Skeletal muscle cell (primary cell): ENCODE measurements at regions not wholly inside any gene's neighbourhood (a gene's known extent, or its start where the extent isn't known, plus 50 kb on each side); places are given as distances from the start of the nearest gene placed in this dataset.
"Not testable (repeated sequence)": the region's sequence is repeated elsewhere in the genome, so short reads cannot be mapped to it uniquely, and the experiment has no call there.

Experiments used
- DNase-seq: peaks from one replicate; pipeline ENCODE4 v3.0.0-alpha.2; 2010; ENCODE audit warnings: low read depth
- H3K4me3 ChIP-seq: 2 replicates; pipeline ENCODE4 v1.5.1; 2011; ENCODE audit warnings: low read depth, mild to moderate bottlenecking, control low read depth, low read length, moderate library complexity

DNA sequence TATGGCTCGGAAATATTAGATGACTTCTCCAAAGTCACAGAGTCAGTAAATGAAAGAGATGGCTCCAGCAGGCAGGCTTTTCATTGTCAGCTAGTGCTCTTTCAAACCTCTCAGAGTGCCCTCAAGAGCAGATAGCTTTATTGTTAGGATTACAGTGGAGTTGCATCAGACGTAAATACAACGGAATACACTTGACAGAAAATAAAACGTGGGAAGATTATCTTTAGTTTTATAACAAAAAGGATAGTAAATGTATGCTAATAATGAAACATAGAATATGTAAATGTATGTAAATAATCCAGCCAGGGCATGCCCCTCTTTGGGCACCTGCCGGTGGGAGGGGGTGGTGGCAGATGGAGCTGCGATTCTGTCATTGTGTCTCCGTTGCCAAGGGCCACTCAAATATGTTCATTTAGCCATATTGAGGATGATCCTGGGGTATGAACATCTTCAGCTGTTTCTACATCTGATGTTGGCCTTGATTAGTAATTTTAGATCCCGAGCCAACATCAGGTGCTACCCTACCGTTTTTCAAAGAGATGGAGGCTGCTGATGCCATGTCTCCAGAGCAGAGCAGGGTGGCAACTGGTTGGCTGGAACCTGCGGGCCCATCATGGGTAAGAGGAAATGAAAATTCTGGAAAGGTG lies 358.3 kb upstream of the SULF2 start:
- H3K4me3 ChIP-seq: no peak overlapping the region
- DNase-seq: no peak

DNA sequence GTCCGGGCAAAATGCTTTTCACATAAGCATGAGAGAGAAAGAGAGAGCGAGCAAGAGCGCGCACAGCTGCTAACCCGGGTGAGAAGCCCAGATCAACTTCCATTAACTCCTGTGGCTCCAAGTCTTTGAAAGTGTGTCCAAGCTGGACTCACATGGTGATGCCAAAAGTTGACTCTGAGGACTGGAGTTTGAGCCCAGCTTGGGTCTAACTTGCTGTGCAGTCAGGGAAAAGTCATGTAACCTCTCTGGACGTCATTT lies 357.2 kb upstream of the SULF2 start:
- DNase-seq: no peak
- no peak overlapping the region for H3K4me3 ChIP-seq

DNA sequence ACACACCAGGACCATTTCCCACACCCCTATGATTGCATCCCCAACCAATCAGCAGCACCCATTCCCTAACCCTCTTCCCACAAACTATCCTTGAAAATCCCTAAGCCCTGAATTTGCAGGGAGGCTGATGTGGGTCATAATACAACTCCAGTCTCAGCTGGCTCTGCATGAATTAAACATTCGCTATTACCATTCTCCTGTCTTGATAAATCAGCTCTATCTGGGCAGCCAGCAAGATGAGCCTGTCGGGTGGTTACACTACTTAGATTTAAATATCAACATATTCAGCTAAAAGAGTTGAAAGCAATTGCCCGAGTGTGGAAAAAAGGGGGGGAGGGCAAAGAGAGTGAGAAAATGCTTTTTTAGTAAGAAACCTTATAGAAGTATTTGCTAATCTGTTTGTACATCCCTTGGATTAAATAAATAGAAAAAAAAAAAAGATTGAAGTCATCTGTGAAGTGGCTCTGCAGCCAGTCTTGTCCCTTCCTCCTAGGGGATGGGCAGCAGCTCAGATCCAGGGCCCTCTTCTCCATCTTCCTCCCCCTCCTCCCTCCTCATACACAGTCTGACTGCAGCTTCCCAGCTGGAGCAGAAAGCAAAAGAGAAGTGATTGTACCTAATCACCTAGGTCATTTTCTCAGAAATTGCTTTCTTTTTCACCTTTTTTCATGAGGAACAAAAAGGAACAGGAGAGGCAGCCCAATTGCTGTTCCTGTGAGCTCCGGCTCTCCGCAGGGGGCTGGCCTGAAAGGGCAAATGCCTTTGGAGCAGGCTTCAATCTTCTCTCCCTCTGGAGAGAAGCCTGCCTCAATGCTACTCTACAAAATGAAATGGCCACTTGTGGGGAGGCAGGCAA lies 356.6 kb upstream of the SULF2 start:
- no peak overlapping the region for H3K4me3 ChIP-seq
- no peak for DNase-seq

DNA sequence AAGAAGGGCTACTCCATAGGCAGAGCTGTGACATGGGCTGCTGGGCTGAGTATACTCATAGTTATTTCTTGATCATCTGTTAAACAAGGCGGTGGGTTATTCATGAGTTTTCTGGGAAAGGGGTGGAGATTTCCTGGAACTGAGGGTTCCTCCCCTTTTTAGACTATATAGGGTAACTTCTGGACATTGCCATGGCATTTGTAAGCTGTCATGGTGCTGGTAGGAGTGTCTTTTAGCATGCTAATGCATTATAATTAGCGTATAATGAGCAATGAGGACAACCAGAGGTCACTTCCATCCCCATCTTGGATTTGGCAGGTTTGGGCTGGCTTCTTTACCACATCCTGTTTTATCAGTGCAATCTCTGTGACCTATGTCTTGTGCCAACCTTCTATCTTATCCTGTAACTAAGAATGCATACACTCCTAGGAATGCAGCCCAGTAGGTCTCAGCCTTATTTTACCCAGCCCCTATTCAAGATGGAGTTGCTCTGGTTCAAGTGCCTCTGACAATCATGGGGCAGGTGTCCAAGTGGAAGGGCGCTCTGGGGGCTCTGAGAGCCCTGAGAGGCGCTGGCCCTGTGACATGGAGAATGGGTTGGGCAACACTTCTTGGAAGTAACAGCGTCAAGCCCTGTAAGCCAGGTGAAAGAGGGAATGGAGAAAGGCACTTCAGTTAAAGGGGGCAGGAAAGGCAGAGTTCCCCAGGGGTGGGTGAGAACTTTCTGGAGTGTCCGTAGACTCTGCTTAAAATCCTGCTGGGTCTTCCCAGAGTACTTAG lies 354.2 kb upstream of the SULF2 start:
- DNase-seq: no peak
- no peak overlapping the region for H3K4me3 ChIP-seq

DNA sequence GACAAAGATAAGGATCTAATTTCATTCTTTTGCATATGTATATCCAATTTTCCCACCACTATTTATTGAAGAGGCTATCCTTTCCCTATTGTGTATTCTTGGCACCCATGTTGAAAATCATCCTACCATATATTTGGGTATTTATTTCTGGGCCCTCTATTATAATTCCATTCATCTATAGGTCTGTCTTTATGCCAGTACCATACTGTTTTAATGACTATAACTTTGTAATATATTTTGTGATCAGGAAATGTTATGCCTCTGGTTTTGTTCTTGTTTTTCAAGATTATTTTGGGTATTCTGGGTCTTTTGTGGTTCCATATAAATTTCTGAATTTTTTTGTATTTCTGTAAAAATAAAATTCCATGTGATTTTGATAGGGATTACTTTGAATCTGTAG lies 347.6 kb upstream of the SULF2 start:
- H3K4me3 ChIP-seq: no peak overlapping the region
- no peak for DNase-seq

DNA sequence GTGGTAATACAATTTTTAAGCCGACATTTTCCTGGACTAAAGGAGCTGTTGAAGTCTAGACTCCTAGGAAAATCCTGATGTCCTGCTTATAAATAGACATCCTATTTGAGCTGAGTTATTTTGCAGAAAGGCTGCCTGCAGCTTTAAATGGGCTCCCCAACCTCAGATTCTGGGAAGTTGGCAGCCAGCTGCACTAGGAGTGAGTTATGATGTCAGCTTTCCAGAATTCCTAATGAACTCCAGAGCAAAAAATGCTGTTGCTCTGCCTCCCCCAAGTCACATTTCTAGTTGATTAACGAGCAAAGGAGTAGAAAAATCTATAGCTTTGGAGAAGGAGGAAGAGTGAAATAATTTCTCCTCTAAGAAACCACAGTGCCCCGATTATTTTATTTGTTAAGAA lies 346.3 kb upstream of the SULF2 start:
- no peak for DNase-seq
- H3K4me3 ChIP-seq: no peak overlapping the region

DNA sequence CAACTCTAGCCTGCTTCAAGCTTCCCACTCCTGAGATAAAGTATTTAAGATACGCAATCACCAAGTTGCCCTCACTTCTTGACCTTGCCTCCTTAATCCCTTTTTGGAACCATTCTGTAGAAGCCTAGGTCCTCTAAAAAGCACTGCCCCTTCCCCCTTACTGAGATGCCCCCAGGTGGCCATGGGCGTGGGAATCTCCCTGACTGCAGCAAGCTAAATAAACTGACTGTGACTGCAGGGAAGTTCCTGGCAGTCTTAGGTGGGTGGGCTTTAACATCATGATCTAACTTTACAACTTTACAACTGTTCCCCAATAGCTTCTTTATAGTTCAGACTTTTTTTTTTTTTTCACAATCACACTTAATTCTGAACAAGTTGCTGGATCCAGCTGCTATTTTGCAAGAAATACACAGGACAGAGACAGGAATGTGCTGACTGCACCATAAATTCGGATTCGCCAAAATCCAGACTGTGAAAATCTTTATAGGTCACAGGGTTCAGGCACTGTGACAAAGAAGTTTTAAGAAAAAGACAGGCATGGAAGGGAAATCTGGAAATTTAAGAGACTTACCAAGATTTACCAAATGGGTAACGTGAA lies 344.2 kb upstream of the SULF2 start:
- no peak for DNase-seq
- H3K4me3 ChIP-seq: no peak overlapping the region

DNA sequence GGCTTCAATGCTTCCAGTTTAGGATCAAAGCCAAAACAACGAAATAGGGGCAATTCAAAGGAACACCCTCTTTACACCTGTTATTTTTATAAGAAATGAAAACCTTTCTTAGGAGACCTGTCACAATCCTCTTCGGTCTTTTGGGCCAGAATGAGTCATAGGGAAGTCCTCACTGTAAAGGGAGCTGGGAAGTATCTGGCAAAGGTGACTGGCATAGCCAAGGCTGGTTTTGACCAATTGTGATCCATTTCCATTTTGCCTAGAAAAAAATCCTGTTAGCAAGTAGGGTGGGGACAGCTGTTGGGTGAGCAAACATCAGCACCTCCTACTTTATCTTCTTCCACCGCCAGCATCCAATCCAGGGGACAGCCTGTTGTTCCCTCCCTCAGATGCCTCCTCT lies 343.2 kb upstream of the SULF2 start:
- no peak for DNase-seq
- no peak overlapping the region for H3K4me3 ChIP-seq

DNA sequence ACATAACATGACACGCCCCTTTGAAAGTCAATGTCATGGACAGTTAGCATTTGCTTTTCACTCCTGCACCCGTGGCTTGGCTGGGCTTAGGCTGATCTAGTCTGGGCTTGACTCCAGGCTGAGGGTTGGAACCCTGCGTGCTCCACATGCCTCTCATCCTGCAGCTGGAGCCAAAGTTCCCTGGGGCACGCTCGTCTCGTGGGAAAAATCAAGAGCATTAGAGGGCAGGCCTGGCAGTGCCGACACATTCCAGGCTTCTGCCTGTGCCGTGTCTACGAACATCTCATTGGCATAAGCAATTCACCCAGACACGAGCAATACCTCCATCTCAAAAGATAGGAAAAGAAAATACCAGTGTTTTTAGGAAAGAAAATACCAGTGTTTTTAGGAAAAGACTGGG lies 342.7 kb upstream of the SULF2 start:
- not testable (repeated sequence) for H3K4me3 ChIP-seq, DNase-seq

DNA sequence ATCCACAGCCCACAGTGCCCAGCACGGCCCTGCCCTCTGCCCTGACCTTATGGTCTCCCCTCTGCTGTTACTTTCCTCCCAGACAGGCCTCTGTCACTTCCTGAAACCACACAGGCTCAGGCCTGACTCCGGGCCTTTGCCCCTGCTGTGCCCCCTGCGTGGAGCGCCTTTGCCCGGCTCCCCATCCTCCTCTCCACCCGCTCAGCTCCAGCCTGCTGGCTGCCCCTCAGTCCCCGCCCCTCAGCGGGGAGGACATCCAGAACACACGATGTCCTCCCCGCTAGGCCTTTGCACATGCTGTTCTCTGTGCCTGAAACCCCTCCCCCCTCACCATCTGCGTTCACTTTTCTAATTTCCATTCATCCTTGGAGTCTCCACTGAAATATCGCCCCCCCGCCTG lies 341.9 kb upstream of the SULF2 start:
- DNase-seq, H3K4me3 ChIP-seq: not testable (repeated sequence)

DNA sequence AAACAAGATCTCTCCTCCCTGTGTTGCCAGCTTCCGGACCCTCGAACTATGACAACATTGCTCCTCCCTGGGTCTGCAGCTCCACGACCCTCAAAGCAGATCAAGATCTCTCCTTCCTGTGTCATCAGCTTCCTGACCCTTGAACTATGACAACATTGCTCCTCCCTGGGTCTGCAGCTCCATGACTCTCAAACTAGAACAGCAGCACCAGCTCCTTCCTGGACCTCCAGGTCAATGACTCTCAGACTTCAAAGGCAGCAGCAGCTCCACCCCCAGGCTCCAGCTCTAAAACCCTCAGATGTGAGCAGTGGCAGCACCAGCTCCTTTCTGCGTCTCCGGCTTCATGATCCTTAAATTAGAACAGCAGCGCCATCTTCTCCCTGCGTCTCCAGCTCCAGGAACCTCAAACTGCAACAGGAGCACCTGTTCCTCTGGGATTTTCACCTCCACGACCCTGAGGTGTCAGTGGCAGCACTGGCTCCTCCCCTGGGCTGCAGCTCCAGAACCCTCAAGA lies 341.0 kb upstream of the SULF2 start:
- DNase-seq: no peak
- no peak overlapping the region for H3K4me3 ChIP-seq

DNA sequence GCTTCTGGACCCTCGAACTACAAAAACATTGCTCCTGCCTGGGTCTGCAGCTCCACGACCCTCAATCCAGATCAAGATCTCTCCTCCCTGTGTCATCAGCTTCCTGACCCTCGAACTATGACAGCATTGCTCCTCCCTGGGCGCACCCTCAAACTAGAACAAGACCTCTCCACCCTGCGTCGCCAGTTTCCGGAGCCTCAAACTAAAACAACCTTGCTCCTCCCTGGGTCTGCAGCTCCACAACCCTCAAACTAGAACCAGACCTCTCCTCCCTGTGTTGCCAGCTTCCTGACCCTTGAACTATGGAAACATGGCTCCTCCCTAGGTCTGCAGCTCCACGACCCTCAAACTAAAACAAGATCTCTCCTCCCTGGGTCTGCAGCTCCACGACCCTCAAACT lies 339.7 kb upstream of the SULF2 start:
- no peak for DNase-seq
- no peak overlapping the region for H3K4me3 ChIP-seq

DNA sequence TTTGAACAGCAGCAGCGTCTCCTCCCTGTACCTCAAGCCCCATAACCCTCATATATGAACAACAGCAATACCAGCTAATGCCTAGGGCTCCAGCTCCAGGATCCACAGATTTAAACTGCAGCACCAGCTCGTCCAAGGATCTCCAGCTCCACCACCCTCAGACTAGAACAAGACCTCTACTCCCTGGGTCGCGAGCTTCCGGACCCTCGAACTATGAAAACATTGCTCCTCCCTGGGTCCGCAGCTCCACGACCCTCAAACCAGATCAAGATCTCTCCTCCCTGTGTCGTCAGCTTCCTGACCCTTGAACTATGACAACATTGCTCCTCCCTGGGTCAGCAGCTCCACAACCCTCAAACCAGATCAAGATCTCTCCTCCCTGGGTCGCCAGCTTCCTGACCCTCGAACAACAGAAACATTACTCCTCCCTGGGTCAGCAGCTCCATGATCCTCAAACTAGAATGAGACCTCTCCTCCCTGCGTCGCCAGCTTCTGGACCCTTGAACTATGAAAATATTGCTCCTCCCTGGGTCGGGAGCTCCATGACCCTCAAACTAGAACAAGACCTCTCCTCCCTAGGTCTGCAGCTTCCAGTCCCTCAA lies 339.0 kb upstream of the SULF2 start:
- no peak for DNase-seq
- H3K4me3 ChIP-seq: no peak overlapping the region

DNA sequence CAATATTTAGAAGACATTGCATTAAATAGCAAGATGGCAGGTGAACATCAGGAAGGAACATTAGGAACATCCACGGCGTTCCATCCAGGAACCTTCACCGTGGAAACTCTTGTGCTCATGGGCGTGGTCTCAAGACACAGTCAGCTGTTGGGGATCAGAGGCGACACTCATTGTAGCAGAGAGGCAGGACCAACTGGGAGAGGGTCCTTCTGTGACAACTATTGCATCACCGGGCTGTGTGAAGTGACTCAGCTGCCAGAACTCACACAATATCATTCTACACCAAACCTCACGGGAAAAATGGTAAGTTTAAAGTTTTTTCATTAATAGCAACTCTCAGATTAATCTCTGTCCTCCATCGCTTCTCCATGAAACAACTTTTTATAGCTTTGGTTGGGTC lies 334.8 kb upstream of the SULF2 start:
- DNase-seq: no peak
- H3K4me3 ChIP-seq: no peak overlapping the region

DNA sequence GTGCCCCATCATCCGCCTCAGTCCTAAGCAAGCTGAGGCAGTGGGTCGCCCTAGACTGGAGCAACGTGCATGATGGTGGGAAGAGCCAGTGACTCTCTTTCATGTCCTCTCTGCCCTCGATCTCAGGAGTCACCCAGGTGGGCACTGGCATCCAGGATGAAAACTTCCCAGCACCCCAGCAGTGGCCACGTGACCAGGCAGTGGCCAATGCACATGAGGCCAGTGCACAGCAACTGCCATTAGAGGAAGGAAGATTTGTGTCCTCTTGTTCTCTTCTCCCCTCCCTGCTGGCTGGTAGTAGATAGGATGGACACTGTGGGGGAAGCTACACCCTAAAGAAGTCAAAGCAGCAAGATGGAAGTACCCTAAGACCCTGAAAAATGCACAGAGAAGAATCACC lies 334.1 kb upstream of the SULF2 start:
- H3K4me3 ChIP-seq, DNase-seq: not testable (repeated sequence)

DNA sequence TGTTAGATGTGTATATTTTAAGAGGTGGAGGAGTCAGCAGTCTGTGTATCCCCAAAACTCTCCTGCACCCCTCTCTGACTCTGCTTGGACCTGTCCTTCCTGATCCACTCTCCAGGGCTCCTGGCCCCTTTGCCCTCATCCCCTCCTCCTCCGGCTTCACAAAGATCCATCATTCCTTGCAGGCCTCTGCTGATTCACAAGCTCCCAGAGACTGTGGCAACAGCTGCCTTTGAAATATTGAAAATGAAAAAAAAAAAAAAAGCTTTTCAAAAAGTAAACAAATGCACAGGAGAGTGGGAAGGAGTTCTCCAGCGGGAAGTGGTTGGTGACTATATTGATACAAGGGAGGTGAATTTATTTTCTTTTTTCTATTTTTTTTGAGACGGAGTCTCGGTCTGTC lies 330.2 kb upstream of the SULF2 start:
- no peak overlapping the region for H3K4me3 ChIP-seq
- DNase-seq: no peak

DNA sequence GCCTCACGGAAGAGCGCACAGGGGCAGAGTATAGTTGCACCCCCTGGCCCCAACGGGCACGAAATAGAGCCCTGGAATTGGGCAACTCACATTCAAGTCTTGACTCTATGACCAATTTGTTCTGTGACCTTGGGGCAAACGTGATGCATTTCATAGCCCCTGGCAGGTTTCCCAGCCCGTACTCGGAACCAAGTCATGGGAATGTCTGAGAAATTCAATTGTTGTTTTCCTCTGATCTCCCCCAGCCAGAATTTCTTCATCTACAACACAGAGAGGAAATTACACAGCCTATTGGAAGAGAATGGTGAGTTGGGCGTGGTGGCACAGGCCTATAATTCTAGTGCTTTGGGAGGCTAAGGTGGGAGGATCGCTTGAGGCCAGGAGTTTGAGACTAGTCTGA lies 322.3 kb upstream of the SULF2 start:
- no peak for DNase-seq
- no peak overlapping the region for H3K4me3 ChIP-seq

DNA sequence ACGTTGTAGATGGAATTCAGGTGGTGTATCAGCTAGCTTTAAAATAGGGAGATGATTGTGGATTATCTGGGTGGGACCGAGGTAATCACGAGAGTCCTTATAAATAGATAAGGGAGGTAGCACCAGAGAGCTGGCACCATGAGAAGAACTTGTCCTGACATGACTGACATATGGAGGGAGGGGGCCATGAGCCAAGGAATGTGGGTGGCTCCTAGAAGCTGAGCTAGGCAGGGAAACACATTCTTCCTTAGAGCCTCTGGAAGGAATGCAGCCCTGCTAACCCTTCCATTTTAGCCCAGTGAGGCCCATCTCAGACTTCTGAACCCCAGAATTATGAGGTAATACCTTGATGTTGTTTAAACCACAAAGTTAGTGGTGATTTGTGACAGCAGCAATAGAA lies 321.1 kb upstream of the SULF2 start:
- no peak for DNase-seq
- no peak overlapping the region for H3K4me3 ChIP-seq

DNA sequence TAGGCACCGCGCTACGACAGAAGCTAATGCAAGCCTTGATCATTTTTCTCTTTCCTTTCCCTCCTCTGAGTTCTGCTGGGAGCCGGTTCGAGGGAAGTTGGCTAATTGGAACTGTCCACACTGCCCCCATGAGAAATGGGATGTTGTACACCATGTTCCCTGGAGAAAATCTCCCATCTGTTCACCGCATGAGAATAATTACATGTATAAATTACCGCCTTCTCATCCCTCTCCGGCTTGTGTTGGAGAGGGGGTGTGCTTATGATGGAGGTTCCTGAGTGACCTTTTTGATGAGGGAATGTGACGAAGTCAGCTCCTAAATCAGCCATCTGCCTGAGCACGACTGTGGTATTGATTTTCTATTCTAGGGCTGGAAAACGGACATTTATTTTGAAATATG lies 320.2 kb upstream of the SULF2 start:
- no peak for DNase-seq
- H3K4me3 ChIP-seq: no peak overlapping the region
